WTC11 (cell line): ENCODE measurements at regions not wholly inside any gene's neighbourhood (a gene's known extent, or its start where the extent isn't known, plus 50 kb on each side); places are given as distances from the start of the nearest gene placed in this dataset.

Source experiments
- ATAC-seq: fragments of 200-7000 bp; cut with Tn5 transposase; 2 replicates; pipeline ENCODE4 v1.10.0; 2021; ENCODE audit warnings: mild to moderate bottlenecking, moderate library complexity
- CTCF ChIA-PET: fragments of 300-600 bp; sonication (Branson Sonifier 250); formaldehyde crosslinking; loops from one replicate; lab custom pipeline; 2021; ENCODE audit warnings: antibody characterized with exemption; lab: Charles Lee
- POLR2A ChIA-PET: fragments of 350-600 bp; sonication (Branson Sonifier 250); formaldehyde crosslinking; loops from one replicate; lab custom pipeline; 2021; ENCODE audit warnings: antibody characterized with exemption; lab: Charles Lee
- DNase-seq: peaks from one replicate; pipeline ENCODE4 v3.0.0; 2021; ENCODE audit warnings: low spot score
- H3K27ac Mint-ChIP-seq: 2 replicates; pipeline ENCODE4 v1.8.0; 2021; ENCODE audit warnings: mixed read lengths
- H3K27me3 Mint-ChIP-seq: 2 replicates; pipeline ENCODE4 v1.8.0; 2021; ENCODE audit warnings: low read depth, mild to moderate bottlenecking, moderate library complexity, mixed read lengths
- H3K36me3 Mint-ChIP-seq: 2 replicates; pipeline ENCODE4 v1.8.0; 2021; ENCODE audit warnings: mixed read lengths
- H3K4me1 Mint-ChIP-seq: 2 replicates; pipeline ENCODE4 v1.8.0; 2022; ENCODE audit warnings: mixed read lengths
- H3K4me3 Mint-ChIP-seq: 2 replicates; pipeline ENCODE4 v1.8.0; 2021; ENCODE audit warnings: mild to moderate bottlenecking, moderate library complexity, mixed read lengths
- H3K9me3 Mint-ChIP-seq: 2 replicates; pipeline ENCODE4 v1.8.0; 2021; ENCODE audit warnings: mixed read lengths
- AFF4 ChIP-seq: sonication (generic); formaldehyde crosslinking; IDR thresholded peaks from 2 replicates; pipeline ENCODE4 v1.8.1; 2023; ENCODE audit warnings: mild to moderate bottlenecking, missing genetic modification reagents, borderline replicate concordance
- CREM ChIP-seq: sonication (generic); formaldehyde crosslinking; IDR thresholded peaks from 2 replicates; pipeline ENCODE4 v1.8.1; 2022; ENCODE audit warnings: mild to moderate bottlenecking, missing genetic modification reagents, moderate library complexity
- MLX ChIP-seq: sonication (generic); formaldehyde crosslinking; IDR thresholded peaks from 2 replicates; pipeline ENCODE4 v1.8.1; 2023; ENCODE audit warnings: mild to moderate bottlenecking, missing genetic modification reagents, moderate library complexity
- NR1H2 ChIP-seq: sonication (generic); formaldehyde crosslinking; IDR thresholded peaks from 2 replicates; pipeline ENCODE4 v1.9.0; 2021; ENCODE audit warnings: mild to moderate bottlenecking, moderate library complexity, missing genetic modification reagents
- NR3C1 ChIP-seq: sonication (generic); formaldehyde crosslinking; conservative IDR thresholded peaks from 2 replicates; pipeline ENCODE4 v1.8.1; 2023; ENCODE audit warnings: low read depth, mild to moderate bottlenecking, missing genetic modification reagents
- TEAD1 ChIP-seq: sonication (generic); formaldehyde crosslinking; IDR thresholded peaks from 2 replicates; pipeline ENCODE4 v1.8.0; 2022; ENCODE audit warnings: mild to moderate bottlenecking, missing genetic modification reagents
- TP53 ChIP-seq: sonication (generic); formaldehyde crosslinking; IDR thresholded peaks from 2 replicates; pipeline ENCODE4 v1.8.1; 2023; ENCODE audit warnings: mild to moderate bottlenecking, missing genetic modification reagents
- ZNF138 ChIP-seq: sonication (generic); formaldehyde crosslinking; conservative IDR thresholded peaks from 2 replicates; pipeline ENCODE4 v1.8.1; 2022; ENCODE audit warnings: mild to moderate bottlenecking, moderate library complexity, missing genetic modification reagents
- ZNF425 ChIP-seq: fragments of 250-450 bp; sonication (Bioruptor Pico); conservative IDR thresholded peaks from 2 replicates; pipeline ENCODE4 v1.9.0; 2021; ENCODE audit warnings: mild to moderate bottlenecking
- ZNF532 ChIP-seq: fragments of 250-450 bp; sonication (Bioruptor Pico); IDR thresholded peaks from 2 replicates; pipeline ENCODE4 v1.9.0; 2021; ENCODE audit warnings: mild to moderate bottlenecking, borderline replicate concordance
- TF ChIP-seq, protein P1 (sequence below): sonication (generic); formaldehyde crosslinking; IDR thresholded peaks from 2 replicates; pipeline ENCODE4 v1.8.0; 2022; ENCODE audit warnings: mild to moderate bottlenecking, missing genetic modification reagents
- TF ChIP-seq, protein P2 (sequence below): sonication (generic); formaldehyde crosslinking; IDR thresholded peaks from 2 replicates; pipeline ENCODE4 v1.8.1; 2022; ENCODE audit warnings: mild to moderate bottlenecking, missing genetic modification reagents, moderate library complexity, borderline replicate concordance
- TF ChIP-seq, protein P3 (sequence below): fragments of 200-600 bp; IDR thresholded peaks from 2 replicates; pipeline ENCODE4 v1.8.0; 2022; ENCODE audit warnings: antibody characterized with exemption

GRCh38 chr2:57598551-57598950 lies 448.1 kb upstream of the VRK2 start (continued):
- TF ChIP-seq, protein P1, sequence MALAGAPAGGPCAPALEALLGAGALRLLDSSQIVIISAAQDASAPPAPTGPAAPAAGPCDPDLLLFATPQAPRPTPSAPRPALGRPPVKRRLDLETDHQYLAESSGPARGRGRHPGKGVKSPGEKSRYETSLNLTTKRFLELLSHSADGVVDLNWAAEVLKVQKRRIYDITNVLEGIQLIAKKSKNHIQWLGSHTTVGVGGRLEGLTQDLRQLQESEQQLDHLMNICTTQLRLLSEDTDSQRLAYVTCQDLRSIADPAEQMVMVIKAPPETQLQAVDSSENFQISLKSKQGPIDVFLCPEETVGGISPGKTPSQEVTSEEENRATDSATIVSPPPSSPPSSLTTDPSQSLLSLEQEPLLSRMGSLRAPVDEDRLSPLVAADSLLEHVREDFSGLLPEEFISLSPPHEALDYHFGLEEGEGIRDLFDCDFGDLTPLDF, result no peak
- TF ChIP-seq, all 79 proteins: peak for 0

DNA sequence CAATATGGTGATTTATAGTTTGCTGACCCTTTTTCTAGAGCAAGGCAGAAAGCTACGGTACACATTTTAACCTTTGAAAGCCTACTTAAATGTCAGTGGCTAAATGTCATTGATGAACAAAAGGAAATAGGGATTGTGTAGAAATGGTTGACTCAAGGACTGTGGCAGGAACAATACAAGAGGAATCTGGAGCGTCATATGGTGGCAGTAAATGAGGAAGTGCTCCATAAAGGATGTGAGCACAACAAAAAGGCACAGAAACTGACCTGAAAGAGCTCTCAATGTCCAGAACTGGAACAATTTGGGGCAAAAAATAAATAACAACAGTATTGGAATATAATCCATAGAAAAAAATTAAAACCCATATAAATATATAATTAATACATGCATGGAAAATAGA lies 443.9 kb upstream of the VRK2 start:
- ATAC-seq (no peak), DNase-seq (no peak)
- peaks cover 6% of the 10 kb centered on the region for H3K9me3 Mint-ChIP-seq
- ChIA-PET CTCF (no interaction called here), POLR2A (no interaction called here)
- H3K36me3 Mint-ChIP-seq, result no peaks in the 10 kb centered on the region
- H3K4me3 Mint-ChIP-seq, result no peak overlapping the region
- H3K4me1 Mint-ChIP-seq, result peaks cover 20% of the 10 kb centered on the region
- H3K27ac Mint-ChIP-seq, result no peak overlapping the region
- no peaks in the 10 kb centered on the region for H3K27me3 Mint-ChIP-seq
- TF ChIP-seq, protein P2, sequence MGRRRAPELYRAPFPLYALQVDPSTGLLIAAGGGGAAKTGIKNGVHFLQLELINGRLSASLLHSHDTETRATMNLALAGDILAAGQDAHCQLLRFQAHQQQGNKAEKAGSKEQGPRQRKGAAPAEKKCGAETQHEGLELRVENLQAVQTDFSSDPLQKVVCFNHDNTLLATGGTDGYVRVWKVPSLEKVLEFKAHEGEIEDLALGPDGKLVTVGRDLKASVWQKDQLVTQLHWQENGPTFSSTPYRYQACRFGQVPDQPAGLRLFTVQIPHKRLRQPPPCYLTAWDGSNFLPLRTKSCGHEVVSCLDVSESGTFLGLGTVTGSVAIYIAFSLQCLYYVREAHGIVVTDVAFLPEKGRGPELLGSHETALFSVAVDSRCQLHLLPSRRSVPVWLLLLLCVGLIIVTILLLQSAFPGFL (CRISPR knock-in tag), result no peak
- TF ChIP-seq ZNF138 (CRISPR knock-in tag) (no peak), MLX (CRISPR knock-in tag) (no peak), TP53 (CRISPR knock-in tag) (no peak), ZNF532 (CRISPR knock-in tag) (no peak), AFF4 (no peak), NR3C1 (CRISPR knock-in tag) (no peak), TEAD1 (CRISPR knock-in tag) (no peak), NR1H2 (CRISPR knock-in tag) (no peak), ZNF425 (no peak), CREM (CRISPR knock-in tag) (no peak)
- TF ChIP-seq, protein P3, sequence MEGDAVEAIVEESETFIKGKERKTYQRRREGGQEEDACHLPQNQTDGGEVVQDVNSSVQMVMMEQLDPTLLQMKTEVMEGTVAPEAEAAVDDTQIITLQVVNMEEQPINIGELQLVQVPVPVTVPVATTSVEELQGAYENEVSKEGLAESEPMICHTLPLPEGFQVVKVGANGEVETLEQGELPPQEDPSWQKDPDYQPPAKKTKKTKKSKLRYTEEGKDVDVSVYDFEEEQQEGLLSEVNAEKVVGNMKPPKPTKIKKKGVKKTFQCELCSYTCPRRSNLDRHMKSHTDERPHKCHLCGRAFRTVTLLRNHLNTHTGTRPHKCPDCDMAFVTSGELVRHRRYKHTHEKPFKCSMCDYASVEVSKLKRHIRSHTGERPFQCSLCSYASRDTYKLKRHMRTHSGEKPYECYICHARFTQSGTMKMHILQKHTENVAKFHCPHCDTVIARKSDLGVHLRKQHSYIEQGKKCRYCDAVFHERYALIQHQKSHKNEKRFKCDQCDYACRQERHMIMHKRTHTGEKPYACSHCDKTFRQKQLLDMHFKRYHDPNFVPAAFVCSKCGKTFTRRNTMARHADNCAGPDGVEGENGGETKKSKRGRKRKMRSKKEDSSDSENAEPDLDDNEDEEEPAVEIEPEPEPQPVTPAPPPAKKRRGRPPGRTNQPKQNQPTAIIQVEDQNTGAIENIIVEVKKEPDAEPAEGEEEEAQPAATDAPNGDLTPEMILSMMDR, result no peak
- TF ChIP-seq, all 79 proteins: peak for 0
